Mucosa of gallbladder (tissue), 1 donor: ENCODE measurements at regions not wholly inside any gene's neighbourhood (a gene's known extent, or its start where the extent isn't known, plus 50 kb on each side); places are given as distances from the start of the nearest gene placed in this dataset.

Experiments
- DNase-seq: peaks from one replicate; pipeline ENCODE4 v3.0.0-alpha.2; 2020; ENCODE audit warnings: low spot score
- donor health status: DM: no; HTN: no; CAD: no.

DNA sequence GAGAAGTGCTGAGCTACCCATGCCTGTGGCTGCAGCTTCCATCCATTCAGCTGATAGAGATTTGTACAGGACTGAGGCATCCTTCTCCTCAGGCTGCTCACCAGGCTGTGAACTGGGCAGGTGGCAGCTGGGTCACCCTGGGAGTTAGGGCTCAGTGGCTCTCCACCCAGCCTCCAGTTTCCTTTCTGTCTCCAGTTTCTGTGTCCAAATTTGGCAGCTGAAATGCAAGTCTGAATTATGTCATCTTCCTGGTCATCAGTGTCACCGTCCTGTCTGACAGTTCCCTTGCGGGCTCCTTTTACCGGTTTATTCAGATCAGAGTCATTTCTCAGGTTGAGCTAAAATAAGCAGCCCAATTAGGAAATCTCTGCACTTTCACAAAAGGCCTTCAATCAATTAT lies 93.3 kb downstream of the EDN1 start:
- no peak for DNase-seq

DNA sequence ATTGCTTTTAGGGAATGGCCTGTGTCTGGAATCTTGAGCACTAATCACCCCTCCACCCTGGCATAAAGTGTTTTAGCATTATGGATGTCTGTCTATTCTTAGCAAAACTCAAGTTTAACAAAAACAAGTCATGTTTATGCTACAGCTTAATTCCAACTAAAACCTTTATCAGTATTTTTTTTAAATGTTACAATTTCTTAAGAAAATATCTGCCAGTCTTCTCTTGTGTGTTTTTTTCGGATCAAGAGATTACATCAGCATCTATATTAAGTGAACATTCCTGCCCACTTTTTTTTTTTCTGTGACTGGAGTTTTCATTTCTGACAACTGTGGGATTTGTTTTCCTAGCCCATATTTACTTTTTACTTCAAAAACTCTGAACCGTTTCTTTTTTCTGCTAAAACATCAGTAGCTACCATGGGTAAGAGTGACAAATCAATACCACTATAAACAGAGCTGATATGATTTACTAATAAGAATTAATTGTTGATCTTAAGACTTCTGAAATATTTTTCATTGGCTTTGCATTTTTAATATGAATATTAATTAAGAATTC lies 94.3 kb downstream of the EDN1 start:
- no peak for DNase-seq

DNA sequence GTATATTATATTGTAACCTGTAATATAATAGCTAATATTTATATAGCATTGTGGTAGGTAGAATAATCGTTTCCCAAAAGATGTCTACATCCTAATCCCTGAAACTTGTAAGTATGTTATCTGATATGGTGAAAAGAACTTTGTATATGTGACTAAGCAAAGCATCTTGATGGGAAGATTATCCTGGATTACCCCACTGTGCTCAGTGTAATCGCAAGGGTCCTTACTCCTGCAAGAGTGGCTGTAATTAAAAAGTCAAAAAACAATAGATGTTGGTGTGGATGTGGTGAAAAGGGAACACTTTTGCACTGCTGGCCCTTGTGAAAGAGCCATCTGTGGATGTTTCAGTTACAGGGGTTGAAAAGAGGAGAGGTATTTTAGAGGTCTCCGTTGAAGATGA lies 95.2 kb downstream of the EDN1 start:
- DNase-seq, result no peak

DNA sequence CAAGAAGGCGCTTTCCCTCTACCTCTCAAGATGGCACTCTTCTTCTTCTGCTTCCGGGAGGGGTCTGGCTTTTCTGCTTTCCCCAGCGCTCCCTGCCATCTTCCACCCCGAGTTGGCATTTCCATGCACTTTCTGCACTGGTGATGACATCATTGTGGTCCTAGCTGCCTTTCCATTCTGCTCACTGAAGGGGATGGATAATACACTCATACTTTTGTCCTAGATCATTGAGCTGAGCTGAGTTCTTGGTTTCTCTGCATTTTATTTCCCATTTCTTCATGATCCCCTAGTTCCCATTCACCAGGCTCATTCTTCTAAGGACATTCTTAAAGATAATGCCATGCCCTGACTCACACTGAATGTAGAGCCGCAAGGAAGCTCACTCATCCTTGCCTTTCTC lies 96.7 kb downstream of the EDN1 start:
- DNase-seq, result no peak

DNA sequence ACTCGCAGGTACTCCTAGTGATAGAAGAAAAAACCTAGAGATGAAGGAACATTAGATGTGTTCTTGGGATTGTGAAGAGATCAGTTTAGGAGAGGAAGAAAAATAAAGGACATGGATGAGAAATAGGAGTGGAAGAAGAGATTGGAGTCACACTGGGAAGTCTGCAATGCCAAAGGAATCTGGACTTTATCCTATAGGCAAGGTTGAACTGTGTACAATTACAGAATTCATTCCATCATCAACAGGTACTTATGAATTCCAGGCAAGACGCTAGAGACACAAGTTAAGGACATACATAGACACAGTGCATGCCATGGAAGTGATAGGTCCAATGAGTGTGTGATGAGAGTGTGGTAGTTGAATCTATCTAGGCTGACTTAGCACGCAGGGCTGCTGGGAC lies 101.3 kb downstream of the EDN1 start:
- no peak for DNase-seq

DNA sequence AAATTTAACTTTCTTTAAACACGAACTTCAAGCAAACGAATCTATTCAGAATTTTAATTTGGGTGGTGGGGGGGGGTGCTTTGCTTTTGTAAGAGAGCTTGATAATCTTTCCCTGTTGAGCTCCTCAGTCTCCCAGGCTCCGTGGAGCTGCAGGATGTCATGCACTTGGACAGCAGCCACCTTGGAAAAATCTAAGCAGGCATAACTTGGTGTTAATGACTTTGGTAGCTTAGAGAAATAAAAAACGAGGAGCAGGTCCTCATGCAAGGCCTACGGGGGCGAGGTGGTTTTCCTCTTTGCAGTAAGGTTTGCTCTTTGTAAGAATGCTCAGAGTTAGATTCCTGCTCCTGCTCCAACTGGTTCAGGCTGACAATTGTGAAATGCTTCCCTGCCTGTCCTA lies 102.3 kb downstream of the EDN1 start:
- no peak for DNase-seq

DNA sequence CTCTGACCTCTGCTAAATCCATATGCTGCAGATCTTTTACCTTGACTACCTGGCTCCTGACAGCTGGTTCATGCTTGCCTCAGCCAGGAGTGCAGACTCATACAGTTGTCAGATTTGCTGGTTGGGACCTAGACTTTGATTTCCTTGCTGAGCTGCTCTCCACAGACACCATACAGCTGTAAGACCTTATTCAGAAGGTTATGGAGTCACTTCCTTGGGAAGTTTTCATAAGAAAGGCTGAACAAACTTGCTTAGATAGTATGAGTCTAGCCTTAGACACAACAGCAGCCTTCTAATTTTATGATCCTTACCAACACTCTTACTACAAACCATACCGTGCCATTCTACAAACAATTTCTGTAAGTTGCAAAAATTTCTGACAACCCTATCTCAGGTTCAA lies 102.9 kb downstream of the EDN1 start:
- DNase-seq, result no peak

DNA sequence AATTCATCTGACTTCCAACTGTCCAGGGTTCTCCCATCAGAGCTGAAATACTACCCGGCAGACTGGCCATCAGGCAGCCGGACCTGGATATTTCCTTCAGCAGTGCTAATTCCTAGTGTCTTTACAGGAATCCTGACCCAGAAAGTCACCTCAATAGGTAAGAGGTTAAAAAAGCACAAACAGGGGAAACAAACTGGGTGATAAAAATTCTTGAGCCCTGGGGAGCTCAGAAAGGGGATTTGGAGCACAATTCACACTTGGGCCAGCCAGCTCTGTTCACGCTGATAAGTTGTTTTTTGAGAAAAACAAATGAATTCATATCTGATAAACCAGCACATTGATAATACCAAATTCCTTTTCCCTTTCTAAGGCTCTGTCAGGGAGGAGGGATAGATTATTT lies 104.0 kb downstream of the EDN1 start:
- no peak for DNase-seq

DNA sequence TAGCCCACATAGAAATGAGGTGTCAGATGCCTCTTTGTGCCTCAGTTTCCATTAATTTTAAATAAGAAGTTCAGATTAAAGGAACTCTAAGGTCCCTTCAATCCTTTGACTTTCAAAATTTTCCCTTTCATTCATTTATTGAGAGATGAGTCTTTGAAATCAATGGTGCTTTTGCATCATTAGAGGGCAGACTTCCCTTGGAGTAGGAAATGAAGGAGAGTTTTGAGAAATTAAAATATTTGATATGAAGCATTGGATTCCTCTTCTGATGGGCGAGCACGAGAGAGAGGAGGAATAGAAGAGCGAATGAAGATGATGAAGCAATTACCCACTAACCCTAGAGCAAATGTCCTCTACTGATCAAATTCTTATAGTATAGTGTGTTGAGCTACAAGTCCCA lies 105.7 kb downstream of the EDN1 start:
- no peak for DNase-seq

DNA sequence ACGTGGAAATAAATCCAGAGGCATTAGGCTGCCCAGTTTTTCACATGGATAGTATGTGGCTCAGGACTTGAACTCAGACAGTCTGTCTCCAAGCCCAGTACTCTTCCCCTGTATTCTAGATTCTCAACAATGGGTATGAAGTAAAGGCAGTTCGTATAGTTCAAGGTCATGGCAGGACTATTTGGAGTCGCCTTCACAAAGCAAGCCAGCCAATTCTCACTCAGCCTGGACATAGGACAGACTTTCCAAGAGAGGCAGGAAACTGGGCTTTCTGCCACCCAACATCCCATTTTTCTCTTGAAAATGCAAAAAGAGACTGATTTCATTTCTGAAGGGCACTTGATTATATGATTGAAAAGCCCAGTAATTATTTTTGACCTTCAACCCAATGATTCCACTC lies 111.0 kb downstream of the EDN1 start:
- DNase-seq, result no peak

DNA sequence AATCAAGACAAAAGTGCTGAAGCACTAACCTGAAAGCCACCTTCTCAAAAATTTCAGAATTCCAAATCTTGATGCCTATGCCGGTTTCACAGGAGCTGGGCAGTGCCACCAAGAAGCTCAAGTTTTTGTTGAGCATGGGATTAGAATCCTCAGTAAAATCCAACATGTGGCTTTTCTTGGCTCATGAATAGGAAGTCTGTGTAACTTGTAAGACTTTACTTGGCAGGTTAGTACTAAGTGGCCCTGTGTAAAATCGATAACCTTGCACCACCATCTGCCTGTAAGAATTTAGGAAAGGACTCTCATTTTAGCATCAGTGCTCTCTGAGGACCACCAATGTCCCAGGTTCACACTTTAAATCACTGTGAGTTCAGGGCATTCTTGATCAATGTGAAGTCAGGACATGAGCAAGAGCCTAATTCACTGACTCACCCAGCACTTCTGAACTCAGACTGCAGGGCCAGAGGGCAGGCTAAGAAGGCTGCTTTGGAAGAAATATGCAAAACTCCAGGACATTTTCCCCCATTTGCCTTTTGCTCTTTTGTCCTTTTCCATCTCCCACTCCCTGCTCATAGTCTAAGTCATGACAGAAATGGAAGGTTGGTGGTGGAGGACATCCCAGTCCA lies 113.2 kb downstream of the EDN1 start:
- no peak for DNase-seq

DNA sequence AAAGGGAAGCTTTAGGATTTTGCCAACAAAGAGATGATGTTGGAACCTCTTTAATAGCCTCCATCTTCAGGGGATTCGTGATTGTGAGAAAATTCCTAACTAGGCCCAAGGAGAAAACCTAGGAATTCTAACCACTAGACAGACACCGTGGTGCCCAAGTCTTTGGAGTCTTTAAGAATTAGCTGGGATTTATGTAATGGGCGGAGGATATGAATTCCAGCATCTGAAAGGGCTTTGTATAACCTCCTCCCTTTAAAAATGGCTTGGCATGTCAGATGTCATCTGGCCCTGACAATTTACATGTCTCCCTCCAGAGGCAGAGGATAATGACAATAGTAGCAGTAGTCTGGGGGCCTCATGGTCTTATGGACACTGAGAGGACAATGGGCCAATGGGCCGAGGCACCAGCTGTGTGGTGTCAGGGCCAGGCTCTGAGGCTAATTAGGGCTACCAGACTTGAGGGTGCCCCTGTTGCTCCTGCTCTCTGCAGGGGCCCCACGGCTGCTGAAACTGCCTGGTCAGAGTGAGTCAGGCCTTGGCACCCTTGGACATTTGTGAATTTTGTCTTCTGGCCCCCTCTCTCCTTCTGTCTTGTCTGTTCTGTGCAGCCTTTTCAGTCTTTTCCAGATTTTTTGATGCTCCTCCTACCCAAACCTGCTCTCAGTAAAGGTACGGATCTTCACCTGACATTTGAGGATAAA lies 113.9 kb downstream of the EDN1 start:
- no peak for DNase-seq

DNA sequence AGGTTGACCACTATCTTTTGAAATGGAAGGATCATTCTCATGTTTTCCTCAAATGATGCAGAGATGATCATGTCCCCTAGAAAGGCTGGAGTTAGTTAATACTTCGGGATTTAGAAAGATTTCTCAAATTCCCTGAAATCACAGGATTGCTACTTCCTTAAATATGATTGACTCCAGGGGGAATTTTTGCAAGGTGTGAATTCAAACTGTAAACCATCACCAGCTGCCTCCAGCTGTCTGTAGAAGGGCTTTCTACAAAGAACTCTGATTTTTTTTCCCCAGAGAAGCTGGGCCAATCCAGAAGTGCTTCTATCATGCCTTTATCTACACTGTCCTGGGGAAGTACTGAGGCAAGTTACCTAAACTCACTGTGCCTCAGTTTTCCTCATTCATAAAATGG lies 114.5 kb downstream of the EDN1 start:
- DNase-seq, result no peak

DNA sequence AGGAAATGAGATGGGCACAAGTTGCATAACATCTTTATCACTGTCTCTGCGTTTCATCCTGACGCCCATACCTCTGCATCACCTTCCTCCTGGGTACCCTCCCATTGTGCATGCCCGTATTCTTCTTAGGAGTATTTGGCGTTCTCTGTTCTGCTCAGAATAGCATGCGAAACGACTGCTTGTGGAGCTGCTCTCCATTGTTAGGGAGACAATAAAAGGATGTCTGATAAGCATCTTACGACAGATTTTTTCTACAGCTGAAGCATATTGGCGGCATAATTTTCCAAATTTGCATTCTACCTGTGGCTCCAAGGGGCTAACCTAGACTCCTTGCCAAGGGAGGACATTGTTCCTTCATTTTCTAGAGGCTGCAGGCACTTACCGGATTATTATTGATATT lies 118.6 kb downstream of the EDN1 start:
- no peak for DNase-seq

DNA sequence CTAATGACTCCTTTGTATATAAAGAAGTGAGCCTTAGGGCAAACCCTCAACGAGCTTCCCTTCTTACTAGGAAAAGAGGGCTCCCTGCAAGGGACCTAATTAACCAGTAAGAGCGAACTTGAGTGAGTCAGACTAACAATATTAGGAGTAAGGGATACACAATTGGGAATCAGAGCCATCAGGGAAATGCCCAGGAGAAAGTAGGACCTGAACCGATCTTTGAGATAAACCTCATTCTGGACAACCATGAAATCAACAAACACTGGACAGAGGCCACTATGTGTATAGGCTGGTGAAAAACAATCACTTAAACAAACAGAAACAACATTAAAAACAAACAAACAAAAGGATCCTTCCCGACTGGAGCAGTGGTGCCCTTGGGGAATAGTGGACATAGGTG lies 120.8 kb downstream of the EDN1 start:
- DNase-seq, result no peak

DNA sequence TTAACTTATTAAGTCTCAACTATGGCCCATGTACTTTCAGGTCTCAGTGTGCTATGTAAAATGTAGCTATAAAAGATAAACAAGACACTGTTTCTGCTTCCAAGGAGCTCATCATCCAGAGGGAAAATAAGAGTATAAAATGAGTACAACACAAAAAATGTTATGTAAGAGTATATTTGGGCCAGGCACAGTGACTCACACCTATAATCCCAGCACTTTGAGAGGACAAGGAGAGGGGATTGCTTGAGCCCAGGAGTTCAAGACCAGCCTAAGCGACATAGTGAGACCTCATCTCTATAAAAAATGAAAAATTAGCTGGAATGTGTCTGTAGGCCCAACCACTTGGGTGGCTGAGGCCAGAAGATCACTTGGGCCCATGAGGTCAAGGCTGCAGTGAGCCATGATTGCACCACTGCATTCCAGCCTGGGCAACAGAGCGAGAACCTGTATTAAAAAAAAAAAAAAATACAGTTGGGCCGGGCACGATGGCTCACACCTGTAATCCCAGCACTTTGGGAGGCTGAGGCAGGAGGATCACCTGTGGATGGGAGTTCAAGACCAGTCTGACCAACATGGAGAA lies 124.0 kb downstream of the EDN1 start:
- DNase-seq, result no peak

DNA sequence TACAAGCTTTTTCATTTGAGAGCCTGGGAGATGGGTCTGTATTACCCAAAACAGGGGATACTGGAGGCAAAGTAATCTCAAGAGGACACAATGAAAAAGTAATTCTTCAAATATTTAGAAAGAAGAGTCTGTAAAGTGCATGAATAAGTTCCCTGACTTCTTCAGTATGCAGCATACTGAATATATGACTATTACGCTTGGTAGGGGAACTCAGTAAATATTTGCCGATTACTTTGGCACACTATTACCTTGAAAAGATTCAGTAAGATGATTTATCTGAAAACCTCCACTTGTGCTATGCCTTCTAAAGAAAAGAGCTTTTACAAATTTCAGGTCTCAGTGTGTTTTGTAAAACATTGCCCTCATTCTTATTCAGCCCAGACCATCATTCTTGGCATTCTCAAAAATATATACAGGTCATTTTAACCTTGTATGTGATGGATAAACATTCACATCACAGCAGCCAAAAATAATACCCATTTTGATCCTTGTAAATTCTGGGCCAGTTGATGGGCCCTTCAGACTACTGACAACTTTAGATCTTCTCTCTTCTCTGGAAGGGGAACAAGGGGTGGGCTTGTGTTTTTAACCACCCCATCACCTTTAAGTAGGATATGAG lies 125.9 kb downstream of the EDN1 start:
- DNase-seq, result no peak

DNA sequence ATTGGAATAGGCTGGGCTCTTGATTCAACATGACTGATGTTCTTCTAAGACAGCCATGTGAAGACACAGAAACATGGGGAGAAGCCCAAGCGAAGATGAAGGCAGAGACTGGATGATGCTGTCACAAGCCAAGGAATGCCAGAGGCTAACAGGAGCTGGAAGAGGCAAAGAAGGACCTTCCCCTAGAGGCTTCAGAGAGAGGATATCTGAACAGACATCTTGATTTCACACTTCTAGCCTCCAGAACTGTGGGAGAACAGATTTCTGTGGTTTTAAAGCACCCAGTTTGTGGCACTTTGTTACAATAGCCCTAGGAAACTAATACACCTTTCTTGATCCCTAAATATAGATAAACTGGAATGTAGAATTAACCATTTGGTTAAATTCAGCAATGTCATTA lies 127.0 kb downstream of the EDN1 start:
- no peak for DNase-seq

DNA sequence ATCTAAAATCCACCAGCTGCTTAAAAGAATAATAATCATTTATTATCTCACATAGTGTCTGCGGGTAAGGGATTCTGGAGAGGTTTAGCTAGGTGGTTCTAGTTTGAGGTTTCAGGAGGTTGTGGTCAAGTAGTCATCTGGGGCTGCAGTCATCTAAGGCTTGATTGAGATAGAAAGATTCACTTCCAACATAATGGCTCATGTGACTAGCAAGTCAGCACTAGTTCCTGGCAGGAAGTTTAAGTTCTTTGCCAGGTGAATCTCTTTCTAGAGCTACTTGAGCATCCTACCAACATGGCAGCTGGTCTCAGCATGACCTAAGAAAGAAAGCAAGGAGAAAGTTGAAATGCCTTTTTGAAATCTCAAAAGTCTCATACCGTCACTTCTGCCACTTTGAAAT lies 128.8 kb downstream of the EDN1 start:
- DNase-seq, result no peak

DNA sequence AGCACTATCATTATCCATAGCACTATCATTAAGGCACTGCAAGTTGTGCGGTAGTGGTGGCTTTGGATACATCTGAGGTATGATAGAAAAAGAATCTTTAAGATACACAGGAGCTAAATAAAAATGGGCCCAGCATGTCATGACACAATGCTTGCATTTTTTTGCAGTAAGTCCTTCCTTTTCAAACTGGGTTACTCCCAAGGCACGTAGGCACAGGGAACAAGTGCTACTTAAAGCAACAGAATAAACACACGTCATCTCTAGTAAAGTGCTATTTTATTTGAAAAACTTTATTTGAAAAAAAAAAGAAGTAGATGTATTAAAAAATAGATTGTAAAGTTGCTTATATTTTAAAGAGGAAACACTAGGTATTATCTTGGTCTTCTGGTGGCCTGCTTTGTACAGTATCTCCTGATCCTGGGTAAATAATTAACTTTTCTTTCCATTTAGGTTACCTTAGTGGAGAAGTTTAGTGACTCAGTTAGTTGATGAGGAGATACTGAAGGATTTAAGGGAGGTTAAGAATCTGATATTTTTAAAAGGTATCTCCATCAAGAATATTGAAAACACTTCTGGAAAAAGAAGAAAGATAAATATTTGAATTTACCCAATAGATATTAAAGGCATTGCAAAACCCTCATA lies 129.6 kb downstream of the EDN1 start:
- no peak for DNase-seq

DNA sequence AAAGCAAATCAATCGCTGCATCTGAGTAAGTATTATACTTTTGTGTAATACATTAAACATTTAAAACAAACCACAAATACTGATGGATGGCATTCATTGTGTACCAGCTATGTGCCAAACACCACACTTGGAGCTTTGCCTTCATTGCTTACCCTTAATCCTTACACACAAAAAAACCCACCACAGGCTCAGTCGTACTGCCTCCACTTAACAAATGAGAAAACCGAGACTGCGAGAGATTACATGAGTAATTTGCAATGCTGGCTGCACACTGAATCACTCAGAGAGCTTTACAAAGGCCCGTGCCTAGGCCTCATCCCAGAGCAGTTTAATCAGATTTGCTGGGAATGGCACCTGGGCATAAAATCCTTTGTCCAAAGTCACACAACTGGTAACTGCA lies 130.5 kb downstream of the EDN1 start:
- DNase-seq, result no peak

DNA sequence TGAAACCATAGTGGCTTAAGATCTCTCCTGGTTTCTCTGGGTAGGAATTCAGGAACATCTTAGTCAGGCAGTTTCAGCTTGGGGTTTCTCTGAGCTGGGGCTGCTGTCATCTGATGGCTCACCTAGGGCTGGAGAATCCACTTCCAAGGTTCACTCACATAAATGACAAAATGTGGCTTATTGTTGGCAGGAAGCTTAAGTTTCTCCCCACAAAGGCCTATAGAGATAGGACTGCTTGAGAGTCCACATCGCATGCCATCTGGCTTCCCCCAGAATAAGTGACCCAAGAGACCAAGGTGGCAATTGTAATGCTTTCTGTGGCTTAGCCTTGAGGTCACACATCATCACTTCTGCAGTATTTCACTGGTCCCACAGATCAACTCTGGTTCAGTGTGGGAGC lies 131.4 kb downstream of the EDN1 start:
- no peak for DNase-seq
